GM18505 (cell line): ENCODE measurements at regions not wholly inside any gene's neighbourhood (a gene's known extent, or its start where the extent isn't known, plus 50 kb on each side); places are given as distances from the start of the nearest gene placed in this dataset.

Experiments
- ATAC-seq: cut with Tn5 transposase; IDR thresholded peaks from one replicate; pipeline ENCODE4 v1.9.1; 2021; ENCODE audit not compliant: unreplicated experiment
- POLR2A ChIP-seq: IDR thresholded peaks from 4 replicates; pipeline ENCODE4 v1.6.1; 2011; ENCODE audit warnings: borderline replicate concordance; ENCODE audit not compliant: insufficient read depth, insufficient read length; ENCODE audit errors: extremely low read depth

DNA sequence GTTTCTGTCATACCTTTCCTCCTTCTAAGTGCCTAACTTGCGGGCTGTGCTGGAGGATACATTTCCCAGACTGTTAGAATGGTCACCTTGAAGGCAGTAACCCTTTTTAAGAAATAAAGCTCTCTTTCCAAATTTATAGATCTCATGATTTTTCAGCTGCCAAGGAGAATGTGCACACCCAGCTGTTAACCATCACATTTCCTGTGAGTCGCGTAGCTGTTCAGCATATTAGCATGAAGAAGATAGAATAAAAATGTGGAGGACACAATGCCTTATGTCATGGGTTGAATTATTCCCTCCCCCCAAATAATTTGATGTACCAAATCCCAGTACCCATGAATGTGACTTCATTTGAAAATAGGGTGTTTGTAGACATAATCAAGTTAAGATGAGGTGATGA lies 729.4 kb downstream of the MTRR start:
- ATAC-seq = no peak

DNA sequence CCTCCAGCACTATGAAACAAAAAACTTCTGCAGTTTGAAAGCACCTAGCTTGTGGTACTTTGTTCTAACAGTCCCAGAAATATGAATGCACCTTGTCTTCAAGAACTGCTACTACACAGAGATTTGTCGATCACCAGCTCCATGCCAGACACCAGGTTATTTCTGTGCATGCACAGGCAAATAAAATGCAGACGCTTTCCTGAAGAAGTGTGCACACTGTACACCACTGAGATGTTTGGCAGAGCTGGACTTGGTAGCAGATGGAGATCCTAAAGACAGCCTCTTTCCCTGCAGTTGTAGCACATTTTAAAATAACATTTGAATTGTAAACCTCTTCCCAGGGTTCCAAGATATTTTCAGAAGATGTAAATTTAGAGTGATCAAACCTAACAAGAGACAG lies 730.0 kb downstream of the MTRR start:
- no peak for ATAC-seq
- TF ChIP-seq POLR2A = no peak

More for the DNA sequence above, 729.4 kb downstream of the MTRR start:
- no peak for TF ChIP-seq POLR2A

- ATAC-seq = no peak
- TF ChIP-seq POLR2A = no peak
Measured at GRCh38 chr5:8600843-8601242, 731.9 kb downstream of the MTRR start.

GRCh38 chr5:8601831-8602354 lies 732.9 kb downstream of the MTRR start:
- no peak for ATAC-seq
- TF ChIP-seq POLR2A = no peak

DNA sequence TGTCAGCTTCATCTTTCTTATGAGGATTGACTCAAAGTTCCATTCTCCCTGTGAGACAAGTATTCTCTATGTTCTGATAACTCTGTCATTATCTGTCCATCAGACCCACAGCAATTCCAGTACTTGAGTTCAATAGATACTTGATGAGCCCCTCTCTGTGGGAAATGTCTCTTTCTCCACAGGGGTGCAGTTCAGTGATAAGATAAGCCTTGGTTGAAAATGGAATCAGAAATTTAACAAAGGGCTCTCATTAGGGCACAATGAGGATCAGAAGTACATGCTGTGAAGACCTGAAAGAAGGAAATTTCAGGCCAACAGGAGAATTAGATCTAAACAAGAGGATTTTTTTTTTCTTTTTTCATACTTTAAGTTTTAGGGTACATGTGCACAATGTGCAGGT lies 737.3 kb downstream of the MTRR start:
- no peak for ATAC-seq

GRCh38 chr5:8611067-8611466 lies 742.1 kb downstream of the MTRR start:
- ATAC-seq = no peak
- no peak for TF ChIP-seq POLR2A

More for the DNA sequence above, 737.3 kb downstream of the MTRR start:
- TF ChIP-seq POLR2A = no peak

GRCh38 chr5:8613078-8613685 lies 744.2 kb downstream of the MTRR start:
- no peak for TF ChIP-seq POLR2A
- ATAC-seq = no peak

DNA sequence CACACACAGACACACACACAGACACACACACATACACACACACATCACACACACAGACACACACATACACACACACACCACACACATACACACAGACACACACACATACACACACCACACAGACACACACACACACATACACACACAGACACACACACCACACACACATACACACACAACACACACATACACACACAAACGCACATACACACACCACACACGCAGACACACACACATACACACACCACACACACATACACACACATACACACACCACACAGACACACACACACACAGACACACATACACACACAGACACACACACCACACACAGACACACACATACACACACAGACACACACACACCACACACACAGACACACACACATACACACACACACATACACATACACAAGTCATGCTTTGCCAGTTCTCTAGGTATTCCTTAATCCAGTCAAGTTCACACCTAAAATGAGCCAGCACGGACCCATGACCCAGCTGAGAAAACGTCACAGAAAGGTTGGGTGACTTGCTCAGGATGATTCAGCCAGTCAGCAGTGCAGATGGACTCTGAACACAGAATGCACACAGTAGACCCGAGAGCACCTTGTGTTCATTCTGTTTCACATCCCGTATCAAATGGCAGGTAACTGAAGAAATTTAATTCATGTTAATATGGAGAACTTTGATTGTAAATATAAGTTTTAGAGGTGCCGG lies 746.4 kb downstream of the MTRR start:
- no peak for ATAC-seq
- TF ChIP-seq POLR2A = no peak

GRCh38 chr5:8628521-8628920 lies 759.6 kb downstream of the MTRR start:
- ATAC-seq = no peak
- TF ChIP-seq POLR2A = no peak

DNA sequence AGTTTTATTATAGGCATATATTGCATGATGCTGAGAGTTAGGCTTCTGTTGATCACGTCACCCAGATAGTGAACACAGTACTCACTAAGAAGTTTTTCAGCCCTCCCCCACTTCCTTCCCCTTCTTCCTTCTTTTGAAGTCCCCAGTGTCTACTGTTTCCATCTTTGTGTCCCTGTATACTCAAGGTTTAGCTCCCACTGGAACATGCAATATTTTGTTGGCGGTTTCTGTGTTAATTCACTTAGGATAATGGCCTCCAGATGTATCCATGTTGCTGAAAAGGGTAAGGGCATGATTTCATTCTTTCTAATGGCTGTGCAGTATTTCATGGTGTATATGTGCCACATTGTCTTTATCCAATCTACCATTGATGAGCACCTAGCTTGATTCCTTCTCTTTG lies 764.3 kb downstream of the MTRR start:
- no peak for TF ChIP-seq POLR2A
- ATAC-seq = no peak

GRCh38 chr5:8633696-8634095 lies 764.7 kb downstream of the MTRR start:
- no peak for TF ChIP-seq POLR2A
- ATAC-seq = no peak

DNA sequence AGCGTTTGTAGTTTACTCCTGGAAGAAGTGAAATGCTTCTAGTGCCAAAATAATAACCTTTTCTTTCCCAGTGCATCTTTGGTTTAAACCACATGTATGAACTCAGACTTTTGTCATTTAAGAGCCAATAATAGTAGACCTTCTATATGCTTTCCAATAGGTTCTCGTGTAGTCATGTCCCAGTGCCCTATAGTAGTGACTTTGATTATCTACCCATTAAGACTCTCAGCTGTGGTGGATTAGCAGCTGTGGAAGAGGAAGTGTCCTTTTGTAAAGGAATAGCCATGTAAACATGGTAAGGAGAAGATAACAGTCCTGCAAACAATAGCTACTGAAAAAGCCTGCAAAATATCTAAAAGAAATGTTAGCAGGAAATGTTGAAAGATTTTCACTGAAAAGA lies 765.3 kb downstream of the MTRR start:
- ATAC-seq = no peak
- no peak for TF ChIP-seq POLR2A

- TF ChIP-seq POLR2A = no peak
- no peak for ATAC-seq
Measured at GRCh38 chr5:8641786-8642505, 773.0 kb downstream of the MTRR start.

DNA sequence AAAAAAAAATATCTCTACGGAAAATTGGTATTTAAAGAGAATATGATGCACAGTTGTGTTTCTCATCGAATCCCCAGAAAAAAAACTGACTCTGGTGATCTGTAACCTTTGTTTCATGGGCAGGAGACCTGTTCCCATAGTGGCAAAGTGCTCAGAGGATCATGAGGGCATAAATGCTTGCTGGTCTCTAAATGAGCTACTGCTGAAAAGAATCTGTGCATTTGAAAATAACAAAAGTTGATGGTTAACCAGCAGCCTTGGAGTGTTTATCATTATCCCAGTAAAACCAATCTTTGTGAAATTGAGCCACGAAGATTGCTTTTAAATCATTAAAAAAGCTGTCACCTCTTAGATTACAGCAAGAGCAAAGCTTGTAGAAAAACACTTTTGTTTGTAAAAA lies 775.4 kb downstream of the MTRR start:
- TF ChIP-seq POLR2A = no peak
- ATAC-seq = no peak
